Lower leg skin (tissue), 3 donors: ENCODE measurements at regions not wholly inside any gene's neighbourhood (a gene's known extent, or its start where the extent isn't known, plus 50 kb on each side); places are given as distances from the start of the nearest gene placed in this dataset.
"Not testable (repeated sequence)": the region's sequence is repeated elsewhere in the genome, so short reads cannot be mapped to it uniquely, and the experiment has no call there.

ENCODE experiments used
- POLR2A ChIP-seq, 2 donors: fragments of 450-650 bp; IDR thresholded peaks; one replicate each; pipeline ENCODE4 v1.6.1; 2016 to 2017; ENCODE audit warnings: antibody characterized with exemption in 2 of 2, mild to moderate bottlenecking in 1 of 2, moderate library complexity in 1 of 2
- TF ChIP-seq, protein P1 (sequence below), 3 donors: fragments of 450-650 bp; IDR thresholded peaks; one replicate each; pipeline ENCODE4 v1.5.1; 2016; ENCODE audit warnings: antibody characterized with exemption in 3 of 3, mild to moderate bottlenecking in 3 of 3, moderate library complexity in 2 of 3

- TF ChIP-seq, protein P1, sequence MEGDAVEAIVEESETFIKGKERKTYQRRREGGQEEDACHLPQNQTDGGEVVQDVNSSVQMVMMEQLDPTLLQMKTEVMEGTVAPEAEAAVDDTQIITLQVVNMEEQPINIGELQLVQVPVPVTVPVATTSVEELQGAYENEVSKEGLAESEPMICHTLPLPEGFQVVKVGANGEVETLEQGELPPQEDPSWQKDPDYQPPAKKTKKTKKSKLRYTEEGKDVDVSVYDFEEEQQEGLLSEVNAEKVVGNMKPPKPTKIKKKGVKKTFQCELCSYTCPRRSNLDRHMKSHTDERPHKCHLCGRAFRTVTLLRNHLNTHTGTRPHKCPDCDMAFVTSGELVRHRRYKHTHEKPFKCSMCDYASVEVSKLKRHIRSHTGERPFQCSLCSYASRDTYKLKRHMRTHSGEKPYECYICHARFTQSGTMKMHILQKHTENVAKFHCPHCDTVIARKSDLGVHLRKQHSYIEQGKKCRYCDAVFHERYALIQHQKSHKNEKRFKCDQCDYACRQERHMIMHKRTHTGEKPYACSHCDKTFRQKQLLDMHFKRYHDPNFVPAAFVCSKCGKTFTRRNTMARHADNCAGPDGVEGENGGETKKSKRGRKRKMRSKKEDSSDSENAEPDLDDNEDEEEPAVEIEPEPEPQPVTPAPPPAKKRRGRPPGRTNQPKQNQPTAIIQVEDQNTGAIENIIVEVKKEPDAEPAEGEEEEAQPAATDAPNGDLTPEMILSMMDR (IDR thresholded peaks at IDR 0.05): not testable (repeated sequence)
- TF ChIP-seq POLR2A (IDR thresholded peaks at IDR 0.05): not testable (repeated sequence)
Observed at GRCh38 chr18:10179326-10179725, 265.5 kb downstream of the VAPA start.
